HL-60 (cell line): ENCODE measurements at regions not wholly inside any gene's neighbourhood (a gene's known extent, or its start where the extent isn't known, plus 50 kb on each side); places are given as distances from the start of the nearest gene placed in this dataset.

Experiments used
- CTCF ChIP-seq: IDR thresholded peaks from one replicate; pipeline ENCODE4 v1.5.1; 2011; ENCODE audit warnings: low read length, control low read depth, inconsistent platforms; ENCODE audit not compliant: insufficient read depth
- POLR2AphosphoS5 ChIP-seq: IDR thresholded peaks from 2 replicates; pipeline ENCODE4 v1.6.1; 2012; ENCODE audit warnings: low read depth
- REST ChIP-seq: IDR thresholded peaks from 2 replicates; pipeline ENCODE4 v1.6.1; 2012; ENCODE audit warnings: low read depth; ENCODE audit not compliant: insufficient replicate concordance

GRCh38 chr14:38605193-38606114, 349.6 kb upstream of the CLEC14A start:
- TF ChIP-seq CTCF (no peak), REST (no peak), POLR2AphosphoS5 (no peak)
